ENCODE measurements at regions not wholly inside any gene's neighbourhood (a gene's known extent, or its start where the extent isn't known, plus 50 kb on each side); places are given as distances from the start of the nearest gene placed in this dataset.

GRCh38 chr12:34342048-34342447 lies 319.8 kb downstream of the ALG10 start (continued):
- TF ChIP-seq TSHZ1 (tag by site-specific recombination; IDR thresholded peaks at IDR 0.05; ENCODE audit: borderline replicate concordance): no peak
- no peak for TF ChIP-seq ZNF18 (tag by site-specific recombination; IDR thresholded peaks at IDR 0.05)
- peak; percentile 83; the same call in 1 of the 2 replicates for TF ChIP-seq ZNF121 (tag by site-specific recombination; IDR thresholded peaks at IDR 0.05)
- no peak for TF ChIP-seq ZNF391 (tag by site-specific recombination; IDR thresholded peaks at IDR 0.05; ENCODE audit: borderline replicate concordance, low read depth)
- TF ChIP-seq ZFP69B (tag by site-specific recombination; IDR thresholded peaks at IDR 0.05): no peak
- peak; percentile 36 for TF ChIP-seq GLIS2 (tag by site-specific recombination; IDR thresholded peaks at IDR 0.05)
- no peak for TF ChIP-seq ZNF776 (tag by site-specific recombination; IDR thresholded peaks at IDR 0.05; ENCODE audit: borderline replicate concordance)
- TF ChIP-seq SP3 (tag by site-specific recombination; IDR thresholded peaks at IDR 0.05): no peak
- TF ChIP-seq ZFP41 (tag by site-specific recombination; IDR thresholded peaks at IDR 0.05; ENCODE audit: borderline replicate concordance): no peak
- no peak for TF ChIP-seq ZBTB20 (tag by site-specific recombination; IDR thresholded peaks at IDR 0.05)
- TF ChIP-seq OSR2 (tag by site-specific recombination; IDR thresholded peaks at IDR 0.05): no peak
- TF ChIP-seq ZNF76 (tag by site-specific recombination; IDR thresholded peaks at IDR 0.05; ENCODE audit: borderline replicate concordance, low read depth): no peak
- no peak for TF ChIP-seq ZNF544 (tag by site-specific recombination; IDR thresholded peaks at IDR 0.05)
- TF ChIP-seq ZNF670 (tag by site-specific recombination; IDR thresholded peaks at IDR 0.05; ENCODE audit: low read depth): no peak
- no peak for TF ChIP-seq ZNF639 (tag by site-specific recombination; IDR thresholded peaks at IDR 0.05)
- TF ChIP-seq ZNF10 (tag by site-specific recombination; IDR thresholded peaks at IDR 0.05): no peak
- no peak for TF ChIP-seq ZNF768 (tag by site-specific recombination; IDR thresholded peaks at IDR 0.05)
- TF ChIP-seq CTCF (tag by site-specific recombination; IDR thresholded peaks at IDR 0.05): no peak
- no peak for TF ChIP-seq ZNF302 (tag by site-specific recombination; IDR thresholded peaks at IDR 0.05; ENCODE audit: low read depth)
- TF ChIP-seq KLF8 (tag by site-specific recombination; IDR thresholded peaks at IDR 0.05): no peak
- TF ChIP-seq KLF1 (tag by site-specific recombination; IDR thresholded peaks at IDR 0.05): peak; percentile 56; the same call in 1 of the 2 replicates
- no peak for TF ChIP-seq ZNF148 (tag by site-specific recombination; IDR thresholded peaks at IDR 0.05; ENCODE audit: borderline replicate concordance)
- TF ChIP-seq ZNF600 (tag by site-specific recombination; IDR thresholded peaks at IDR 0.05): no peak
- TF ChIP-seq ZNF26 (tag by site-specific recombination; IDR thresholded peaks at IDR 0.05): no peak
- TF ChIP-seq ZBTB48 (tag by site-specific recombination; IDR thresholded peaks at IDR 0.05): peak; percentile 69; the same call in 1 of the 2 replicates
